GM19328 (cell line): ENCODE measurements at regions not wholly inside any gene's neighbourhood (a gene's known extent, or its start where the extent isn't known, plus 50 kb on each side); places are given as distances from the start of the nearest gene placed in this dataset.
"Not testable (repeated sequence)": the region's sequence is repeated elsewhere in the genome, so short reads cannot be mapped to it uniquely, and the experiment has no call there.

Experiments used
- ATAC-seq: cut with Tn5 transposase; IDR thresholded peaks from one replicate; pipeline ENCODE4 v1.9.1; 2021; ENCODE audit warnings: mild to moderate bottlenecking, moderate library complexity; ENCODE audit not compliant: unreplicated experiment

- no peak for ATAC-seq
Observed at GRCh38 chr11:100528872-100529416, 158.1 kb upstream of the ARHGAP42 start.

- ATAC-seq: not testable (repeated sequence)
Observed at GRCh38 chr11:100531290-100531689, 155.8 kb upstream of the ARHGAP42 start.

GRCh38 chr11:100536979-100537378, 150.1 kb upstream of the ARHGAP42 start:
- no peak for ATAC-seq

GRCh38 chr11:100543386-100543785, 143.7 kb upstream of the ARHGAP42 start:
- ATAC-seq: no peak

GRCh38 chr11:100545556-100545955, 141.5 kb upstream of the ARHGAP42 start:
- no peak for ATAC-seq

GRCh38 chr11:100545970-100546369, 141.1 kb upstream of the ARHGAP42 start:
- ATAC-seq: no peak

- no peak for ATAC-seq
Observed at GRCh38 chr11:100546714-100547113, 140.4 kb upstream of the ARHGAP42 start.

- ATAC-seq: no peak
Observed at GRCh38 chr11:100550298-100550697, 136.8 kb upstream of the ARHGAP42 start.

- no peak for ATAC-seq
Observed at GRCh38 chr11:100550912-100551632, 136.0 kb upstream of the ARHGAP42 start.

- ATAC-seq: no peak
Observed at GRCh38 chr11:100555931-100556330, 131.2 kb upstream of the ARHGAP42 start.

GRCh38 chr11:100556781-100557180, 130.3 kb upstream of the ARHGAP42 start:
- ATAC-seq: no peak

GRCh38 chr11:100557830-100558611, 129.1 kb upstream of the ARHGAP42 start:
- no peak for ATAC-seq

GRCh38 chr11:100560606-100561005, 126.5 kb upstream of the ARHGAP42 start:
- ATAC-seq: no peak

GRCh38 chr11:100561323-100561722, 125.8 kb upstream of the ARHGAP42 start:
- no peak for ATAC-seq

GRCh38 chr11:100562128-100562527, 125.0 kb upstream of the ARHGAP42 start:
- ATAC-seq: no peak

GRCh38 chr11:100563541-100564280, 123.4 kb upstream of the ARHGAP42 start:
- no peak for ATAC-seq

- ATAC-seq: no peak
Observed at GRCh38 chr11:100573911-100574513, 113.1 kb upstream of the ARHGAP42 start.

GRCh38 chr11:100574894-100575769, 112.0 kb upstream of the ARHGAP42 start:
- no peak for ATAC-seq

- peak; percentile 88 for ATAC-seq
Observed at GRCh38 chr11:100575860-100576717, 111.0 kb upstream of the ARHGAP42 start.
